Skeletal muscle satellite cell (primary cell): ENCODE measurements at regions not wholly inside any gene's neighbourhood (a gene's known extent, or its start where the extent isn't known, plus 50 kb on each side); places are given as distances from the start of the nearest gene placed in this dataset.

ENCODE experiments used
- H3K27me3 ChIP-seq: 2 replicates; pipeline ENCODE4 v1.7.0; 2013; ENCODE audit warnings: low read length; ENCODE audit not compliant: control insufficient read depth, insufficient read depth
- H3K36me3 ChIP-seq: 2 replicates; pipeline ENCODE4 v1.7.0; 2013; ENCODE audit warnings: mild to moderate bottlenecking, control low read depth, low read length; ENCODE audit not compliant: insufficient read depth
- H3K4me1 ChIP-seq: 2 replicates; pipeline ENCODE4 v1.7.0; 2013; ENCODE audit warnings: low read length; ENCODE audit not compliant: control insufficient read depth, insufficient read depth
- H3K4me2 ChIP-seq: 2 replicates; pipeline ENCODE4 v1.7.0; 2013; ENCODE audit warnings: mild to moderate bottlenecking, low read length
- H3K4me3 ChIP-seq: 2 replicates; pipeline ENCODE4 v1.7.0; 2013; ENCODE audit warnings: low read length
- H3K9ac ChIP-seq: 2 replicates; pipeline ENCODE4 v1.7.0; 2013; ENCODE audit warnings: mild to moderate bottlenecking, low read depth, low read length, moderate library complexity
- H3K9me3 ChIP-seq: replicated peaks from 2 replicates; pipeline ENCODE4 v1.7.0; 2013; ENCODE audit warnings: mild to moderate bottlenecking, control low read depth, low read length

GRCh38 chr11:10358696-10359095 is 53.8 kb downstream of the ADM start:
- Histone ChIP-seq H3K4me2 (no peak overlapping the region), H3K9ac (no peak overlapping the region), H3K4me3 (no peak overlapping the region), H3K36me3 (no peaks in the 10 kb centered on the region), H3K4me1 (peaks cover 17% of the 10 kb centered on the region), H3K27me3 (no peaks in the 10 kb centered on the region), H3K9me3 (no peaks in the 10 kb centered on the region)

GRCh38 chr11:10359171-10359570 is 54.3 kb downstream of the ADM start:
- H3K4me2 ChIP-seq = no peak overlapping the region

GRCh38 chr11:10360835-10361234 is 56.0 kb downstream of the ADM start:
- H3K9me3 ChIP-seq = no peaks in the 10 kb centered on the region
- H3K36me3 ChIP-seq = no peaks in the 10 kb centered on the region
- H3K9ac ChIP-seq = no peak overlapping the region
- no peaks in the 10 kb centered on the region for H3K27me3 ChIP-seq
- no peak overlapping the region for H3K4me3 ChIP-seq
- no peak overlapping the region for H3K4me2 ChIP-seq
- peaks cover 2% of the 10 kb centered on the region for H3K4me1 ChIP-seq

More at GRCh38 chr11:10359171-10359570, 54.3 kb downstream of the ADM start:
- H3K4me1 ChIP-seq = peaks cover 17% of the 10 kb centered on the region
- no peak overlapping the region for H3K9ac ChIP-seq
- no peaks in the 10 kb centered on the region for H3K36me3 ChIP-seq
- no peak overlapping the region for H3K4me3 ChIP-seq
- H3K9me3 ChIP-seq = no peaks in the 10 kb centered on the region
- no peaks in the 10 kb centered on the region for H3K27me3 ChIP-seq

GRCh38 chr11:10365045-10365444 is 60.2 kb downstream of the ADM start:
- Histone ChIP-seq H3K4me2 (no peak overlapping the region), H3K27me3 (no peaks in the 10 kb centered on the region), H3K36me3 (no peaks in the 10 kb centered on the region), H3K4me1 (peaks cover 11% of the 10 kb centered on the region), H3K9me3 (no peaks in the 10 kb centered on the region), H3K4me3 (no peak overlapping the region), H3K9ac (no peak overlapping the region)

GRCh38 chr11:10366568-10367331 is 61.9 kb downstream of the ADM start:
- no peak overlapping the region for H3K9ac ChIP-seq
- H3K36me3 ChIP-seq = no peaks in the 10 kb centered on the region
- peak overlapping the region; percentile 20 for H3K4me2 ChIP-seq
- peaks cover 11% of the 10 kb centered on the region for H3K4me1 ChIP-seq
- H3K9me3 ChIP-seq = no peaks in the 10 kb centered on the region
- H3K4me3 ChIP-seq = no peak overlapping the region
- no peaks in the 10 kb centered on the region for H3K27me3 ChIP-seq

GRCh38 chr11:10371926-10372641 is 67.2 kb downstream of the ADM start:
- Histone ChIP-seq H3K4me3 (no peak overlapping the region), H3K4me1 (peaks cover 31% of the 10 kb centered on the region), H3K36me3 (no peaks in the 10 kb centered on the region), H3K9ac (no peak overlapping the region), H3K9me3 (no peaks in the 10 kb centered on the region), H3K27me3 (no peaks in the 10 kb centered on the region), H3K4me2 (no peak overlapping the region)

GRCh38 chr11:10373340-10373739 is 68.5 kb downstream of the ADM start:
- Histone ChIP-seq H3K4me3 (no peak overlapping the region), H3K4me2 (no peak overlapping the region), H3K9ac (no peak overlapping the region), H3K27me3 (no peaks in the 10 kb centered on the region), H3K36me3 (no peaks in the 10 kb centered on the region), H3K4me1 (peaks cover 36% of the 10 kb centered on the region), H3K9me3 (no peaks in the 10 kb centered on the region)

GRCh38 chr11:10373929-10374328 is 69.1 kb downstream of the ADM start:
- Histone ChIP-seq H3K9me3 (no peaks in the 10 kb centered on the region), H3K9ac (no peak overlapping the region), H3K4me3 (no peak overlapping the region), H3K36me3 (no peaks in the 10 kb centered on the region), H3K4me2 (no peak overlapping the region), H3K4me1 (peaks cover 42% of the 10 kb centered on the region), H3K27me3 (no peaks in the 10 kb centered on the region)

GRCh38 chr11:10374386-10374785 is 69.5 kb downstream of the ADM start:
- H3K4me2 ChIP-seq = no peak overlapping the region

GRCh38 chr11:10375280-10375971 is 70.6 kb downstream of the ADM start:
- no peaks in the 10 kb centered on the region for H3K9me3 ChIP-seq
- peak overlapping the region; percentile 51 for H3K4me2 ChIP-seq
- H3K9ac ChIP-seq = peak overlapping the region; percentile 66
- H3K27me3 ChIP-seq = no peaks in the 10 kb centered on the region
- no peaks in the 10 kb centered on the region for H3K36me3 ChIP-seq
- peak overlapping the region; percentile 2 for H3K4me3 ChIP-seq
- peaks cover 50% of the 10 kb centered on the region for H3K4me1 ChIP-seq

More at GRCh38 chr11:10374386-10374785, 69.5 kb downstream of the ADM start:
- Histone ChIP-seq H3K9ac (peak overlapping the region; percentile 22), H3K9me3 (no peaks in the 10 kb centered on the region), H3K4me3 (no peak overlapping the region), H3K27me3 (no peaks in the 10 kb centered on the region), H3K36me3 (no peaks in the 10 kb centered on the region), H3K4me1 (peaks cover 43% of the 10 kb centered on the region)

GRCh38 chr11:10376061-10376460 is 71.2 kb downstream of the ADM start:
- Histone ChIP-seq H3K36me3 (no peaks in the 10 kb centered on the region), H3K4me2 (peak overlapping the region; percentile 51), H3K4me1 (peaks cover 54% of the 10 kb centered on the region), H3K4me3 (no peak overlapping the region), H3K27me3 (no peaks in the 10 kb centered on the region), H3K9ac (peak overlapping the region; percentile 66), H3K9me3 (no peaks in the 10 kb centered on the region)
